GM12878 (cell line): ENCODE measurements at regions not wholly inside any gene's neighbourhood (a gene's known extent, or its start where the extent isn't known, plus 50 kb on each side); places are given as distances from the start of the nearest gene placed in this dataset.

ENCODE experiments used
- ATAC-seq: fragments of 200-7000 bp; cut with Tn5 transposase; 3 replicates; pipeline ENCODE4 v1.9.1; 2020; ENCODE audit warnings: mild to moderate bottlenecking, moderate library complexity
- BruUV-seq: library from RNA; stranded (reverse); fragments of 400-500 nt; replicated peaks from 2 replicates; lab custom pipeline; 2021; lab: Mats Ljungman, UMichigan
- CTCF ChIA-PET: fragments of 300-600 bp; sonication (Branson Sonifier 250); formaldehyde crosslinking; extraction: SDS; loops from one replicate; lab custom pipeline; 2021; ENCODE audit warnings: inconsistent platforms; lab: Yijun Ruan, JAX
- POLR2A ChIA-PET: fragments of 350-600 bp; formaldehyde crosslinking; extraction: SDS; loops from one replicate; lab custom pipeline; 2021; ENCODE audit warnings: inconsistent platforms; lab: Charles Lee
- RAD21 ChIA-PET: fragments of 300-600 bp; sonication (Branson Sonifier 250); formaldehyde crosslinking; loops from one replicate; lab custom pipeline; 2023; ENCODE audit warnings: antibody characterized with exemption; ENCODE audit not compliant: unreplicated experiment; lab: Charles Lee
- SMC1A ChIA-PET: fragments of 300-600 bp; sonication (Branson Sonifier 250); formaldehyde crosslinking; loops from one replicate; lab custom pipeline; 2023; ENCODE audit not compliant: unreplicated experiment, uncharacterized antibody; lab: Charles Lee
- DNase-seq: peaks from one replicate; pipeline ENCODE4 v3.0.0-alpha.2; 2011; ENCODE audit warnings: low read depth, low spot score
- FAIRE-seq: peaks from 3 replicates; lab custom pipeline; 2011; peaks lifted over from hg19 to GRCh38; lab: Jason Lieb, UNC
- H2AFZ ChIP-seq: 2 replicates; pipeline ENCODE4 v1.6.0; 2011; ENCODE audit warnings: low read depth, low read length, control low read depth; ENCODE audit not compliant: control insufficient read depth
- H3K27ac ChIP-seq: 2 replicates; pipeline ENCODE4 v1.5.1; 2011; ENCODE audit warnings: control low read depth; ENCODE audit not compliant: control insufficient read depth, insufficient read depth
- H3K27me3 ChIP-seq, 2 experiments: replicated peaks in 1 of 2; 2 replicates each; pipeline versions ENCODE4 v1.6.0 to v1.6.1; 2011; ENCODE audit warnings: low read length in 1 of 2; ENCODE audit not compliant: control insufficient read depth in 2 of 2, insufficient read depth in 2 of 2
- H3K36me3 ChIP-seq, 2 experiments: 2 replicates each; pipeline ENCODE4 v1.5.1; 2011; ENCODE audit warnings: low read length in 1 of 2; ENCODE audit not compliant: control insufficient read depth in 2 of 2, insufficient read depth in 2 of 2
- H3K4me1 ChIP-seq: 2 replicates; pipeline ENCODE4 v1.6.1; 2011; ENCODE audit warnings: mild to moderate bottlenecking, low read length, moderate library complexity, mixed read lengths; ENCODE audit not compliant: control insufficient read depth, insufficient read depth
- H3K4me2 ChIP-seq: 2 replicates; pipeline ENCODE4 v1.6.0; 2011; ENCODE audit warnings: control low read depth; ENCODE audit not compliant: control insufficient read depth, insufficient read depth
- H3K4me3 ChIP-seq: fragments of 200-600 bp; sonication (generic); 2 replicates; pipeline ENCODE4 v1.5.1; 2016
- H3K79me2 ChIP-seq: 2 replicates; pipeline ENCODE4 v1.6.0; 2011; ENCODE audit warnings: low read length; ENCODE audit not compliant: control insufficient read depth, insufficient read depth
- H3K9ac ChIP-seq: 2 replicates; pipeline ENCODE4 v1.8.0; 2011; ENCODE audit warnings: low read length, control low read depth, mixed read lengths; ENCODE audit not compliant: control insufficient read depth, insufficient read depth
- H3K9me3 ChIP-seq: replicated peaks from 3 replicates; pipeline ENCODE4 v1.5.1; 2011; ENCODE audit warnings: mild to moderate bottlenecking, low read length; ENCODE audit not compliant: control insufficient read depth, insufficient read depth
- H4K20me1 ChIP-seq: 2 replicates; pipeline ENCODE4 v1.6.0; 2011; ENCODE audit not compliant: control insufficient read depth, insufficient read depth
- CHD2 ChIP-seq: IDR thresholded peaks from 2 replicates; pipeline ENCODE4 v1.6.1; 2011; ENCODE audit warnings: low read depth, low read length, improper control_type of control experiment, borderline replicate concordance
- MLLT1 ChIP-seq: fragments of 450-650 bp; IDR thresholded peaks from 2 replicates; pipeline ENCODE4 v1.6.1; 2016; ENCODE audit warnings: mild to moderate bottlenecking
- SPI1 ChIP-seq: IDR thresholded peaks from 2 replicates; pipeline ENCODE4 v1.6.1; 2011; ENCODE audit warnings: low read depth, mild to moderate bottlenecking, low read length, moderate library complexity, borderline replicate concordance; ENCODE audit not compliant: insufficient read depth
- in situ Hi-C: fragments of 300-500 bp; cut with MboI; formaldehyde crosslinking; loops from 9 replicates; pipeline ENCODE4 v1.14.3; 2018; ENCODE audit warnings: mixed read lengths
- intact Hi-C: fragments of 100-400 bp; cut with micrococcal nuclease; formaldehyde crosslinking; loops from one replicate; pipeline ENCODE4 v1.14.2; 2022; ENCODE audit not compliant: unreplicated experiment
- TF ChIP-seq, protein P1 (sequence below): fragments of 450-650 bp; formaldehyde crosslinking; IDR thresholded peaks from 2 replicates; pipeline ENCODE4 v1.4.0; 2022; ENCODE audit warnings: mild to moderate bottlenecking, moderate library complexity
- TF ChIP-seq, protein P2 (sequence below): fragments of 450-650 bp; IDR thresholded peaks from 2 replicates; pipeline ENCODE4 v1.6.1; 2017; ENCODE audit warnings: mild to moderate bottlenecking, moderate library complexity

DNA sequence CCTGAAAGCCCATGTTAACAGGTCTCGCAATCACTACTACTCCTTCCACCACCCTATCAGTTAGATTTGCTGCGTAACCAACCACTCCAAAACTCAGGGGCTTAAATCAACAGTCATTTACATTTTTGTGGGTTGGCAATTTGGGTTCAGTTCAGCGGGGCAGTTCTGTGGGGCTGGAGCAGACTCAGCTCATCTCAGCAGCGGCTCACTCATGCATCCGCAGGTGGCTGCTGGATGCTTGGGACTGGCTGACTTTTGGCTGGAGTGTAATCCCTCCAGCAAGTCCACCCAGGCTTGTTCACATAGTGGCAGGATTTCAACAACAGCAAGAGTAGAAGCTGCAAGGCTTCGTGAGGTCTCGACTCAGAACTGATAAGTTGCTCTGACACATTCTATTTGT lies 79.2 kb downstream of the NEUROD6 start (continued):
- TF ChIP-seq, protein P1, sequence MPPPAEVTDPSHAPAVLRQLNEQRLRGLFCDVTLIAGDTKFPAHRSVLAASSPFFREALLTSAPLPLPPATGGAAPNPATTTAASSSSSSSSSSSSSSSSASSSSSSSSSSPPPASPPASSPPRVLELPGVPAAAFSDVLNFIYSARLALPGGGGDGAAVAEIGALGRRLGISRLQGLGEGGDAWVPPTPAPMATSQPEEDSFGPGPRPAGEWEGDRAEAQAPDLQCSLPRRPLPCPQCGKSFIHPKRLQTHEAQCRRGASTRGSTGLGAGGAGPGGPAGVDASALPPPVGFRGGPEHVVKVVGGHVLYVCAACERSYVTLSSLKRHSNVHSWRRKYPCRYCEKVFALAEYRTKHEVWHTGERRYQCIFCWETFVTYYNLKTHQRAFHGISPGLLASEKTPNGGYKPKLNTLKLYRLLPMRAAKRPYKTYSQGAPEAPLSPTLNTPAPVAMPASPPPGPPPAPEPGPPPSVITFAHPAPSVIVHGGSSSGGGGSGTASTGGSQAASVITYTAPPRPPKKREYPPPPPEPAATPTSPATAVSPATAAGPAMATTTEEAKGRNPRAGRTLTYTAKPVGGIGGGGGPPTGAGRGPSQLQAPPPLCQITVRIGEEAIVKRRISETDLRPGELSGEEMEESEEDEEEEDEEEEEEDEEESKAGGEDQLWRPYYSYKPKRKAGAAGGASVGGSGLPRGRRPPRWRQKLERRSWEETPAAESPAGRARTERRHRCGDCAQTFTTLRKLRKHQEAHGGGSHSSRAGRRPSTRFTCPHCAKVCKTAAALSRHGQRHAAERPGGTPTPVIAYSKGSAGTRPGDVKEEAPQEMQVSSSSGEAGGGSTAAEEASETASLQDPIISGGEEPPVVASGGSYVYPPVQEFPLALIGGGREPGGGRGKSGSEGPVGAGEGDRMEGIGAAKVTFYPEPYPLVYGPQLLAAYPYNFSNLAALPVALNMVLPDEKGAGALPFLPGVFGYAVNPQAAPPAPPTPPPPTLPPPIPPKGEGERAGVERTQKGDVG (CRISPR knock-in tag): no peak
- TF ChIP-seq SPI1: no peak
- TF ChIP-seq MLLT1: no peak

DNA sequence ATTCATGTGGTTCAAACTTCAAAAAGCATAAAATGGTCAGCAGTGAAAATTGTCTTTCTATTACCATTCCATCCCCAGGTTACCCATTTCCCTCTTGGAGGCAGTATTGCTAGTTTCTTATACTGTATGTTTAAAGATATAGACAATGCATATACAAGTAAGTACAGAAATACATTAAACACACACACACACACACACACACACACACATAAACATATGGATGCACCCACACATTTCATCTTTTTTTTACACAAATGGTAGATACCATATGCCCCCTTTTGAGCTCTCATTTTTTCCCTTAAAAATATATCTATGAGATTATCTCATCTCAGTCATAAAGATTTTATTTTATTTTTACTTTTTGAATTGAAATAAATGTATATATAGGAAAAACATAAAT lies 79.7 kb downstream of the NEUROD6 start:
- Histone ChIP-seq H2AFZ (no peak overlapping the region), H4K20me1 (no peaks in the 10 kb centered on the region), H3K27me3 (no peaks in the 10 kb centered on the region), H3K4me3 (no peak overlapping the region), H3K36me3 (no peaks in the 10 kb centered on the region), H3K9me3 (no peaks in the 10 kb centered on the region), H3K9ac (no peak overlapping the region), H3K27ac (no peak overlapping the region), H3K79me2 (no peaks in the 10 kb centered on the region), H3K4me2 (no peak overlapping the region), H3K4me1 (no peaks in the 10 kb centered on the region)
- ChIA-PET POLR2A (no interaction called here), CTCF (no interaction called here), SMC1A (no interaction called here), RAD21 (no interaction called here)
- ATAC-seq (no peak), FAIRE-seq (no peak), DNase-seq (no peak)
- TF ChIP-seq, protein P2, sequence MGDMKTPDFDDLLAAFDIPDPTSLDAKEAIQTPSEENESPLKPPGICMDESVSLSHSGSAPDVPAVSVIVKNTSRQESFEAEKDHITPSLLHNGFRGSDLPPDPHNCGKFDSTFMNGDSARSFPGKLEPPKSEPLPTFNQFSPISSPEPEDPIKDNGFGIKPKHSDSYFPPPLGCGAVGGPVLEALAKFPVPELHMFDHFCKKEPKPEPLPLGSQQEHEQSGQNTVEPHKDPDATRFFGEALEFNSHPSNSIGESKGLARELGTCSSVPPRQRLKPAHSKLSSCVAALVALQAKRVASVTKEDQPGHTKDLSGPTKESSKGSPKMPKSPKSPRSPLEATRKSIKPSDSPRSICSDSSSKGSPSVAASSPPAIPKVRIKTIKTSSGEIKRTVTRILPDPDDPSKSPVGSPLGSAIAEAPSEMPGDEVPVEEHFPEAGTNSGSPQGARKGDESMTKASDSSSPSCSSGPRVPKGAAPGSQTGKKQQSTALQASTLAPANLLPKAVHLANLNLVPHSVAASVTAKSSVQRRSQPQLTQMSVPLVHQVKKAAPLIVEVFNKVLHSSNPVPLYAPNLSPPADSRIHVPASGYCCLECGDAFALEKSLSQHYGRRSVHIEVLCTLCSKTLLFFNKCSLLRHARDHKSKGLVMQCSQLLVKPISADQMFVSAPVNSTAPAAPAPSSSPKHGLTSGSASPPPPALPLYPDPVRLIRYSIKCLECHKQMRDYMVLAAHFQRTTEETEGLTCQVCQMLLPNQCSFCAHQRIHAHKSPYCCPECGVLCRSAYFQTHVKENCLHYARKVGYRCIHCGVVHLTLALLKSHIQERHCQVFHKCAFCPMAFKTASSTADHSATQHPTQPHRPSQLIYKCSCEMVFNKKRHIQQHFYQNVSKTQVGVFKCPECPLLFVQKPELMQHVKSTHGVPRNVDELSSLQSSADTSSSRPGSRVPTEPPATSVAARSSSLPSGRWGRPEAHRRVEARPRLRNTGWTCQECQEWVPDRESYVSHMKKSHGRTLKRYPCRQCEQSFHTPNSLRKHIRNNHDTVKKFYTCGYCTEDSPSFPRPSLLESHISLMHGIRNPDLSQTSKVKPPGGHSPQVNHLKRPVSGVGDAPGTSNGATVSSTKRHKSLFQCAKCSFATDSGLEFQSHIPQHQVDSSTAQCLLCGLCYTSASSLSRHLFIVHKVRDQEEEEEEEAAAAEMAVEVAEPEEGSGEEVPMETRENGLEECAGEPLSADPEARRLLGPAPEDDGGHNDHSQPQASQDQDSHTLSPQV: no peak
- no peak for TF ChIP-seq CHD2
- BruUV-seq: no TSS peak
- intact Hi-C loops: no loop called here
- in situ Hi-C loops: no loop called here
